IPS DF 6.9 (cell line): ENCODE measurements at regions not wholly inside any gene's neighbourhood (a gene's known extent, or its start where the extent isn't known, plus 50 kb on each side); places are given as distances from the start of the nearest gene placed in this dataset.

ENCODE experiments used
- DNase-seq: peaks from one replicate; pipeline ENCODE4 v3.0.0-alpha.2; 2013; ENCODE audit warnings: low read depth, low spot score
- H3K27ac ChIP-seq: one replicate; pipeline ENCODE4 v1.5.1; 2013; ENCODE audit warnings: low read length, control low read depth
- H3K27me3 ChIP-seq: 2 replicates; pipeline ENCODE4 v1.6.1; 2013; ENCODE audit warnings: mild to moderate bottlenecking, low read length; ENCODE audit not compliant: control insufficient read depth, insufficient read depth
- H3K36me3 ChIP-seq: 2 replicates; pipeline ENCODE4 v1.6.1; 2013; ENCODE audit warnings: low read length; ENCODE audit not compliant: control insufficient read depth, insufficient read depth
- H3K4me1 ChIP-seq: 2 replicates; pipeline ENCODE4 v1.6.1; 2013; ENCODE audit warnings: low read length; ENCODE audit not compliant: control insufficient read depth, insufficient read depth
- H3K4me3 ChIP-seq: 2 replicates; pipeline ENCODE4 v1.5.1; 2013; ENCODE audit warnings: mild to moderate bottlenecking, low read length
- H3K9me3 ChIP-seq: 2 replicates; pipeline ENCODE4 v1.6.1; 2013; ENCODE audit warnings: low read length, inconsistent platforms; ENCODE audit not compliant: control insufficient read depth, insufficient read depth
- WGBS: extraction: QIAGEN DNeasy Blood & Tissue Kit; methylation state at CpG from one replicate; pipeline ENCODE4 v1.1.7; 2013; ENCODE audit warnings: mixed read lengths, missing lambda C conversion rate; ENCODE audit not compliant: insufficient read length, insufficient coverage; 5-methylcytosine and 5-hydroxymethylcytosine counted together

GRCh38 chr2:9707611-9708160 lies 76.9 kb upstream of the YWHAQ start:
- no CpG with 5 or more reads among the region's 10 CpGs for WGBS
- Histone ChIP-seq H3K4me1 (no peaks in the 10 kb centered on the region), H3K27me3 (no peaks in the 10 kb centered on the region), H3K9me3 (0 out of 2 replicates have a peak, but pooled peaks cover 1% of the 10 kb centered on the region), H3K27ac (no peak overlapping the region), H3K36me3 (no peaks in the 10 kb centered on the region), H3K4me3 (no peak overlapping the region)
- DNase-seq, result no peak

- no peaks in the 10 kb centered on the region for H3K27me3 ChIP-seq
- no CpG with 5 or more reads among the region's 15 CpGs for whole genome bisulfite sequencing
- no peaks in the 10 kb centered on the region for H3K36me3 ChIP-seq
- H3K9me3 ChIP-seq, result 0 out of 2 replicates have a peak, but pooled peaks cover 1% of the 10 kb centered on the region
- no peaks in the 10 kb centered on the region for H3K4me1 ChIP-seq
- no peak overlapping the region for H3K4me3 ChIP-seq
- no peak for DNase-seq
- no peak overlapping the region for H3K27ac ChIP-seq
These were observed 78.1 kb upstream of the YWHAQ start for GRCh38 chr2:9708683-9709538.

GRCh38 chr2:9709539-9710285 lies 78.9 kb upstream of the YWHAQ start:
- Histone ChIP-seq H3K4me1 (no peaks in the 10 kb centered on the region), H3K27ac (no peak overlapping the region), H3K36me3 (no peaks in the 10 kb centered on the region), H3K4me3 (no peak overlapping the region), H3K9me3 (0 out of 2 replicates have a peak, but pooled peaks cover 1% of the 10 kb centered on the region), H3K27me3 (no peaks in the 10 kb centered on the region)
- DNase-seq, result no peak
- WGBS, result no CpG with 5 or more reads among the region's 11 CpGs

- no CpG with 5 or more reads among the region's 7 CpGs for WGBS
- Histone ChIP-seq H3K27ac (no peak overlapping the region), H3K4me3 (no peak overlapping the region), H3K9me3 (no peaks in the 10 kb centered on the region), H3K27me3 (no peaks in the 10 kb centered on the region), H3K36me3 (no peaks in the 10 kb centered on the region), H3K4me1 (no peaks in the 10 kb centered on the region)
- DNase-seq, result no peak
These were observed 79.5 kb upstream of the YWHAQ start for GRCh38 chr2:9710311-9710710.

GRCh38 chr2:9712263-9712662 lies 81.5 kb upstream of the YWHAQ start:
- Histone ChIP-seq H3K9me3 (no peaks in the 10 kb centered on the region), H3K4me3 (no peak overlapping the region), H3K4me1 (no peaks in the 10 kb centered on the region), H3K27me3 (no peaks in the 10 kb centered on the region), H3K27ac (no peak overlapping the region), H3K36me3 (no peaks in the 10 kb centered on the region)
- DNase-seq, result no peak
- WGBS, result no CpG with 5 or more reads among the region's 11 CpGs

- DNase-seq, result no peak
- no CpG with 5 or more reads among the region's 14 CpGs for WGBS
- Histone ChIP-seq H3K4me3 (no peak overlapping the region), H3K27ac (no peak overlapping the region), H3K4me1 (no peaks in the 10 kb centered on the region), H3K9me3 (no peaks in the 10 kb centered on the region), H3K36me3 (no peaks in the 10 kb centered on the region), H3K27me3 (no peaks in the 10 kb centered on the region)
These were observed 83.9 kb upstream of the YWHAQ start for GRCh38 chr2:9714630-9715214.

- Histone ChIP-seq H3K4me3 (no peak overlapping the region), H3K27me3 (no peaks in the 10 kb centered on the region), H3K36me3 (no peaks in the 10 kb centered on the region), H3K9me3 (no peaks in the 10 kb centered on the region), H3K4me1 (no peaks in the 10 kb centered on the region), H3K27ac (no peak overlapping the region)
- WGBS, result no CpG with 5 or more reads among the region's 6 CpGs
- DNase-seq, result no peak
These were observed 84.4 kb upstream of the YWHAQ start for GRCh38 chr2:9715238-9715637.

- WGBS, result no CpG with 5 or more reads among the region's 7 CpGs
- DNase-seq, result no peak
These were observed 87.2 kb upstream of the YWHAQ start for GRCh38 chr2:9717886-9718451.

GRCh38 chr2:9720352-9721093 lies 89.7 kb upstream of the YWHAQ start:
- no peaks in the 10 kb centered on the region for H3K9me3 ChIP-seq
- no CpG with 5 or more reads among the region's 9 CpGs for WGBS
- H3K4me3 ChIP-seq, result no peak overlapping the region
- H3K27me3 ChIP-seq, result no peaks in the 10 kb centered on the region
- no peaks in the 10 kb centered on the region for H3K36me3 ChIP-seq
- DNase-seq, result no peak
- no peaks in the 10 kb centered on the region for H3K4me1 ChIP-seq
- H3K27ac ChIP-seq, result no peak overlapping the region

More at GRCh38 chr2:9717886-9718451, 87.2 kb upstream of the YWHAQ start:
- Histone ChIP-seq H3K4me1 (no peaks in the 10 kb centered on the region), H3K4me3 (no peak overlapping the region), H3K36me3 (no peaks in the 10 kb centered on the region), H3K9me3 (no peaks in the 10 kb centered on the region), H3K27me3 (no peaks in the 10 kb centered on the region), H3K27ac (no peak overlapping the region)
